HG02678 (cell line): ENCODE measurements at regions not wholly inside any gene's neighbourhood (a gene's known extent, or its start where the extent isn't known, plus 50 kb on each side); places are given as distances from the start of the nearest gene placed in this dataset.

Experiments
- ATAC-seq: cut with Tn5 transposase; IDR thresholded peaks from one replicate; pipeline ENCODE4 v1.9.1; 2021; ENCODE audit warnings: mild to moderate bottlenecking, moderate library complexity; ENCODE audit not compliant: unreplicated experiment

- ATAC-seq = no peak
Observed at GRCh38 chr5:56692359-56693219, 122.8 kb upstream of the MAP3K1 start.

GRCh38 chr5:56688402-56688801 lies 126.9 kb upstream of the MAP3K1 start:
- ATAC-seq = no peak

- ATAC-seq = peak; percentile 67
Observed at GRCh38 chr5:56686337-56687195, 128.8 kb upstream of the MAP3K1 start.

- ATAC-seq = no peak
Observed at GRCh38 chr5:56685503-56686217, 129.7 kb upstream of the MAP3K1 start.

- no peak for ATAC-seq
Observed at GRCh38 chr5:56684159-56684558, 131.2 kb upstream of the MAP3K1 start.

GRCh38 chr5:56683733-56684132 lies 131.6 kb upstream of the MAP3K1 start:
- ATAC-seq = no peak

GRCh38 chr5:56683281-56683680 lies 132.1 kb upstream of the MAP3K1 start:
- no peak for ATAC-seq

GRCh38 chr5:56681346-56681745 lies 134.0 kb upstream of the MAP3K1 start:
- ATAC-seq = no peak

GRCh38 chr5:56680731-56681130 lies 134.6 kb upstream of the MAP3K1 start:
- ATAC-seq = no peak

- no peak for ATAC-seq
Observed at GRCh38 chr5:56677690-56678305, 137.6 kb upstream of the MAP3K1 start.

GRCh38 chr5:56676091-56676768 lies 139.1 kb upstream of the MAP3K1 start:
- peak; percentile 66 for ATAC-seq

- ATAC-seq = no peak
Observed at GRCh38 chr5:56674441-56674840, 140.9 kb upstream of the MAP3K1 start.

- ATAC-seq = no peak
Observed at GRCh38 chr5:56673171-56673570, 142.2 kb upstream of the MAP3K1 start.

GRCh38 chr5:56671571-56671970 lies 143.8 kb upstream of the MAP3K1 start:
- ATAC-seq = no peak

GRCh38 chr5:56670916-56671315 lies 144.4 kb upstream of the MAP3K1 start:
- no peak for ATAC-seq

GRCh38 chr5:56669534-56670483 lies 145.5 kb upstream of the MAP3K1 start:
- ATAC-seq = peak; percentile 99

GRCh38 chr5:56668996-56669395 lies 146.4 kb upstream of the MAP3K1 start:
- ATAC-seq = no peak

GRCh38 chr5:56667692-56668091 lies 147.7 kb upstream of the MAP3K1 start:
- ATAC-seq = no peak

GRCh38 chr5:56666901-56667300 lies 148.4 kb upstream of the MAP3K1 start:
- no peak for ATAC-seq
